ENCODE measurements at regions not wholly inside any gene's neighbourhood (a gene's known extent, or its start where the extent isn't known, plus 50 kb on each side); places are given as distances from the start of the nearest gene placed in this dataset.

GRCh38 chr9:105150991-105151685, 93.3 kb upstream of the SLC44A1 start:
- H3K36me3 Mint-ChIP-seq (ENCODE audit: low read depth), result no peaks in the 10 kb centered on the region
- H3K4me1 Mint-ChIP-seq (ENCODE audit: low read depth), result no peaks in the 10 kb centered on the region
- no peaks in the 10 kb centered on the region for H3K27me3 Mint-ChIP-seq
- H3K9me3 Mint-ChIP-seq, result no peaks in the 10 kb centered on the region
- no peak overlapping the region for H3K27ac Mint-ChIP-seq
- H3K4me3 Mint-ChIP-seq, result no peak overlapping the region

GRCh38 chr9:105151686-105151995, 92.8 kb upstream of the SLC44A1 start:
- Mint-ChIP-seq H3K4me3 (no peak overlapping the region), H3K9me3 (no peaks in the 10 kb centered on the region), H3K36me3 (ENCODE audit: low read depth) (no peaks in the 10 kb centered on the region), H3K27me3 (no peaks in the 10 kb centered on the region), H3K4me1 (ENCODE audit: low read depth) (no peaks in the 10 kb centered on the region), H3K27ac (no peak overlapping the region)

- H3K27me3 Mint-ChIP-seq, result peaks cover 4% of the 10 kb centered on the region
- no peaks in the 10 kb centered on the region for H3K9me3 Mint-ChIP-seq
- H3K4me3 Mint-ChIP-seq, result no peak overlapping the region
- H3K27ac Mint-ChIP-seq, result no peak overlapping the region
- peaks cover 6% of the 10 kb centered on the region for H3K4me1 Mint-ChIP-seq (ENCODE audit: low read depth)
- no peaks in the 10 kb centered on the region for H3K36me3 Mint-ChIP-seq (ENCODE audit: low read depth)
These were observed 89.7 kb upstream of the SLC44A1 start for GRCh38 chr9:105154723-105155191.

GRCh38 chr9:105157171-105157583, 87.3 kb upstream of the SLC44A1 start:
- Mint-ChIP-seq H3K4me3 (no peak overlapping the region), H3K36me3 (ENCODE audit: low read depth) (no peaks in the 10 kb centered on the region), H3K27me3 (peaks cover 4% of the 10 kb centered on the region), H3K9me3 (no peaks in the 10 kb centered on the region), H3K4me1 (ENCODE audit: low read depth) (peaks cover 6% of the 10 kb centered on the region), H3K27ac (no peak overlapping the region)

GRCh38 chr9:105158020-105158419, 86.4 kb upstream of the SLC44A1 start:
- Mint-ChIP-seq H3K4me1 (ENCODE audit: low read depth) (peaks cover 6% of the 10 kb centered on the region), H3K4me3 (no peak overlapping the region), H3K27me3 (peaks cover 4% of the 10 kb centered on the region), H3K27ac (no peak overlapping the region), H3K9me3 (no peaks in the 10 kb centered on the region), H3K36me3 (ENCODE audit: low read depth) (no peaks in the 10 kb centered on the region)

GRCh38 chr9:105158898-105159297, 85.6 kb upstream of the SLC44A1 start:
- Mint-ChIP-seq H3K27me3 (peaks cover 4% of the 10 kb centered on the region), H3K4me3 (no peak overlapping the region), H3K27ac (no peak overlapping the region), H3K4me1 (ENCODE audit: low read depth) (peaks cover 6% of the 10 kb centered on the region), H3K36me3 (ENCODE audit: low read depth) (no peaks in the 10 kb centered on the region), H3K9me3 (no peaks in the 10 kb centered on the region)

GRCh38 chr9:105168870-105169319, 75.6 kb upstream of the SLC44A1 start:
- Mint-ChIP-seq H3K9me3 (peaks cover 6% of the 10 kb centered on the region), H3K27me3 (peaks cover 4% of the 10 kb centered on the region), H3K36me3 (ENCODE audit: low read depth) (no peaks in the 10 kb centered on the region), H3K4me1 (ENCODE audit: low read depth) (no peaks in the 10 kb centered on the region), H3K4me3 (no peak overlapping the region), H3K27ac (no peak overlapping the region)

GRCh38 chr9:105171076-105171475, 73.4 kb upstream of the SLC44A1 start:
- Mint-ChIP-seq H3K9me3 (peaks cover 6% of the 10 kb centered on the region), H3K36me3 (ENCODE audit: low read depth) (no peaks in the 10 kb centered on the region), H3K27ac (no peak overlapping the region), H3K4me3 (no peak overlapping the region), H3K4me1 (ENCODE audit: low read depth) (no peaks in the 10 kb centered on the region), H3K27me3 (peaks cover 4% of the 10 kb centered on the region)

- Mint-ChIP-seq H3K4me1 (ENCODE audit: low read depth) (no peaks in the 10 kb centered on the region), H3K27me3 (peaks cover 3% of the 10 kb centered on the region), H3K4me3 (no peak overlapping the region), H3K27ac (no peak overlapping the region), H3K9me3 (peaks cover 6% of the 10 kb centered on the region), H3K36me3 (ENCODE audit: low read depth) (no peaks in the 10 kb centered on the region)
These were observed 72.9 kb upstream of the SLC44A1 start for GRCh38 chr9:105171589-105171988.

GRCh38 chr9:105172436-105172835, 72.0 kb upstream of the SLC44A1 start:
- Mint-ChIP-seq H3K27me3 (no peaks in the 10 kb centered on the region), H3K27ac (no peak overlapping the region), H3K4me1 (ENCODE audit: low read depth) (no peaks in the 10 kb centered on the region), H3K36me3 (ENCODE audit: low read depth) (no peaks in the 10 kb centered on the region), H3K9me3 (peaks cover 3% of the 10 kb centered on the region), H3K4me3 (no peak overlapping the region)

GRCh38 chr9:105173306-105173705, 71.1 kb upstream of the SLC44A1 start:
- H3K36me3 Mint-ChIP-seq (ENCODE audit: low read depth), result no peaks in the 10 kb centered on the region
- no peaks in the 10 kb centered on the region for H3K27me3 Mint-ChIP-seq
- H3K9me3 Mint-ChIP-seq, result no peaks in the 10 kb centered on the region
- no peak overlapping the region for H3K27ac Mint-ChIP-seq
- H3K4me3 Mint-ChIP-seq, result no peak overlapping the region
- no peaks in the 10 kb centered on the region for H3K4me1 Mint-ChIP-seq (ENCODE audit: low read depth)

- Mint-ChIP-seq H3K27ac (no peak overlapping the region), H3K36me3 (ENCODE audit: low read depth) (no peaks in the 10 kb centered on the region), H3K9me3 (no peaks in the 10 kb centered on the region), H3K4me3 (no peak overlapping the region), H3K4me1 (ENCODE audit: low read depth) (no peaks in the 10 kb centered on the region), H3K27me3 (no peaks in the 10 kb centered on the region)
These were observed 70.6 kb upstream of the SLC44A1 start for GRCh38 chr9:105173826-105174225.

GRCh38 chr9:105176194-105176593, 68.3 kb upstream of the SLC44A1 start:
- Mint-ChIP-seq H3K4me3 (no peak overlapping the region), H3K9me3 (no peaks in the 10 kb centered on the region), H3K4me1 (ENCODE audit: low read depth) (no peaks in the 10 kb centered on the region), H3K27me3 (no peaks in the 10 kb centered on the region), H3K36me3 (ENCODE audit: low read depth) (no peaks in the 10 kb centered on the region), H3K27ac (no peak overlapping the region)

- no peaks in the 10 kb centered on the region for H3K36me3 Mint-ChIP-seq (ENCODE audit: low read depth)
- H3K9me3 Mint-ChIP-seq, result no peaks in the 10 kb centered on the region
- no peak overlapping the region for H3K27ac Mint-ChIP-seq
- H3K4me1 Mint-ChIP-seq (ENCODE audit: low read depth), result no peaks in the 10 kb centered on the region
- H3K4me3 Mint-ChIP-seq, result no peak overlapping the region
- H3K27me3 Mint-ChIP-seq, result no peaks in the 10 kb centered on the region
These were observed 66.4 kb upstream of the SLC44A1 start for GRCh38 chr9:105178076-105178475.

- H3K4me1 Mint-ChIP-seq (ENCODE audit: low read depth), result no peaks in the 10 kb centered on the region
- no peaks in the 10 kb centered on the region for H3K27me3 Mint-ChIP-seq
- H3K9me3 Mint-ChIP-seq, result no peaks in the 10 kb centered on the region
- no peak overlapping the region for H3K4me3 Mint-ChIP-seq
- H3K27ac Mint-ChIP-seq, result no peak overlapping the region
- no peaks in the 10 kb centered on the region for H3K36me3 Mint-ChIP-seq (ENCODE audit: low read depth)
These were observed 56.7 kb upstream of the SLC44A1 start for GRCh38 chr9:105187781-105188180.

GRCh38 chr9:105188746-105189145, 55.7 kb upstream of the SLC44A1 start:
- no peaks in the 10 kb centered on the region for H3K27me3 Mint-ChIP-seq
- no peaks in the 10 kb centered on the region for H3K4me1 Mint-ChIP-seq (ENCODE audit: low read depth)
- H3K27ac Mint-ChIP-seq, result no peak overlapping the region
- no peaks in the 10 kb centered on the region for H3K9me3 Mint-ChIP-seq
- no peak overlapping the region for H3K4me3 Mint-ChIP-seq
- no peaks in the 10 kb centered on the region for H3K36me3 Mint-ChIP-seq (ENCODE audit: low read depth)

Measured in stimulated activated naive CD8-positive, alpha-beta T cell treated with anti-CD3 and anti-CD28 coated beads, Interleukin-15, Interleukin-2, amounts not matched to agents 100 ng/mL and 50 ng/mL, for 24 hours (primary cell).